CD4-positive, alpha-beta T cell (primary cell): ENCODE measurements at regions not wholly inside any gene's neighbourhood (a gene's known extent, or its start where the extent isn't known, plus 50 kb on each side); places are given as distances from the start of the nearest gene placed in this dataset.
A peak's percentile ranks its signal among the peaks of the same experiment; 100 is the strongest.

ENCODE experiments used
- ATAC-seq: fragments of 200-7000 bp; cut with Tn5 transposase; one replicate; pipeline ENCODE4 v1.10.0; 2022; ENCODE audit warnings: mild to moderate bottlenecking; ENCODE audit not compliant: poor library complexity
- CTCF ChIA-PET: fragments of 350-600 bp; sonication (Branson Sonifier 250); formaldehyde crosslinking; loops from one replicate; lab custom pipeline; 2021; ENCODE audit warnings: antibody characterized with exemption, inconsistent platforms; lab: Charles Lee
- POLR2A ChIA-PET: fragments of 350-600 bp; sonication (Branson Sonifier 250); formaldehyde crosslinking; loops from one replicate; lab custom pipeline; 2021; ENCODE audit warnings: antibody characterized with exemption, inconsistent platforms; lab: Charles Lee
- DNase-seq, 14 experiments: peaks; one replicate each; pipeline ENCODE4 v3.0.0-alpha.2; 2013 to 2020; ENCODE audit warnings: mixed read lengths in 2 of 14
- H3K27ac ChIP-seq, 2 donors: one replicate each; pipeline versions ENCODE4 v1.5.1 to v1.7.0; 2013; ENCODE audit warnings: low read length in 2 of 2, low read depth in 1 of 2, mild to moderate bottlenecking in 1 of 2
- H3K27me3 ChIP-seq, 2 experiments: 1 replicate in 1 of 2; 2 replicates in 1 of 2; pipeline versions ENCODE4 v1.6.1 to v1.7.0; 2013; ENCODE audit warnings: low read length in 2 of 2, control low read depth in 1 of 2, mild to moderate bottlenecking in 1 of 2, moderate library complexity in 1 of 2; ENCODE audit not compliant: insufficient read depth in 2 of 2, control insufficient read depth in 1 of 2
- H3K36me3 ChIP-seq: one replicate; pipeline ENCODE4 v1.6.1; 2013; ENCODE audit warnings: low read length, control low read depth; ENCODE audit not compliant: insufficient read depth
- H3K4me1 ChIP-seq: one replicate; pipeline ENCODE4 v1.6.1; 2013; ENCODE audit warnings: low read length, control low read depth; ENCODE audit not compliant: insufficient read depth
- H3K4me3 ChIP-seq: one replicate; pipeline ENCODE4 v1.5.1; 2013; ENCODE audit warnings: mild to moderate bottlenecking, low read length, moderate library complexity
- H3K9me3 ChIP-seq, 2 experiments: 1 replicate in 1 of 2; 2 replicates in 1 of 2; pipeline versions ENCODE4 v1.6.1 to v1.7.0; 2013; ENCODE audit warnings: low read length in 2 of 2, mild to moderate bottlenecking in 2 of 2, control low read depth in 1 of 2, moderate library complexity in 1 of 2; ENCODE audit not compliant: control insufficient read depth in 1 of 2, insufficient read depth in 1 of 2
- H3K27ac Mint-ChIP-seq: one replicate; pipeline ENCODE4 v1.8.0; 2020; ENCODE audit warnings: mixed read lengths
- H3K27me3 Mint-ChIP-seq: one replicate; pipeline ENCODE4 v1.8.0; 2021; ENCODE audit warnings: mixed read lengths
- H3K36me3 Mint-ChIP-seq: one replicate; pipeline ENCODE4 v1.8.0; 2021; ENCODE audit warnings: low read depth, mixed read lengths
- H3K4me1 Mint-ChIP-seq: one replicate; pipeline ENCODE4 v1.8.0; 2021; ENCODE audit warnings: low read depth, mixed read lengths
- H3K4me3 Mint-ChIP-seq: one replicate; pipeline ENCODE4 v1.8.0; 2020; ENCODE audit warnings: mild to moderate bottlenecking, mixed read lengths
- H3K9me3 Mint-ChIP-seq: one replicate; pipeline ENCODE4 v1.8.0; 2020; ENCODE audit warnings: mixed read lengths
- intact Hi-C, 2 experiments: fragments of 100-400 bp; cut with DNase I in 1 of 2; cut with micrococcal nuclease in 1 of 2; formaldehyde crosslinking; loops; one replicate each; pipeline versions ENCODE4 v1.15.1 to v1.9.0; 2023 to 2025; cut with DNase I, micrococcal nuclease
- TF ChIP-seq, protein P1 (sequence below): fragments of 200-600 bp; IDR thresholded peaks from one replicate; pipeline ENCODE4 v1.8.0; 2022; ENCODE audit warnings: antibody characterized with exemption, mild to moderate bottlenecking

DNA sequence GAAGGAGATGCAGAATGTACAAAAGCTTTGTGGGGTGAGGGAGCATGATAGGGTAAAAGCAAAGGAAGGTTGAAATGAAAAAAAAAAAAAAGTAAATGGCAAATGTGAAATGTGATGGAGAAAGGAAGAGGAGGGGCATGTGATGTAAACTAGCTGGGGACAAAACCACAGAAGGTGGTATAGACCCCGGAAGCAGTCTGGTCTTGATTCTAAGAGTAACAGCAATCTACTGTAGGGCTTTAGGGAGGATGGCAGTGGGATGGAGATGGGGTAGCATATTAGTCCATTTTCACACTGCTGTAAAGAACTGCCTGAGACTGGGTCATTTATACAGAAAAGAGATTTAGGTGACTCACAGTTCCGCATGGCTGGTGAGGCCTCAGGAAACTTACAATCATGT, 362.0 kb downstream of the SOCS6 start:
- Mint-ChIP-seq H3K4me3 (no peak overlapping the region), H3K27ac (peak overlapping the region; percentile 34), H3K27me3 (no peaks in the 10 kb centered on the region), H3K9me3 (peaks cover 8% of the 10 kb centered on the region), H3K36me3 (peaks cover 7% of the 10 kb centered on the region), H3K4me1 (peaks cover 13% of the 10 kb centered on the region)
- no peak overlapping the region for H3K27ac ChIP-seq
- peak in 1 of 14 experiments; percentile 47 for DNase-seq
- intact Hi-C loops: loop anchor here in 1 of 2 experiments (5.0 kb wide), 1 partner anchor 34 kb away; no protein-coding TSS in a partner anchor
- ATAC-seq: no peak
- H3K4me3 ChIP-seq: no peak overlapping the region
- POLR2A ChIA-PET: interaction anchor here (0.6 to 1.9 kb wide), 3 partner anchors 8 to 33 kb away, joined by 3 to 6 read pairs (median 6); no protein-coding TSS in a partner anchor
- peaks cover 0 to 8% of the 10 kb centered on the region in 2 experiments for H3K9me3 ChIP-seq
- H3K27me3 ChIP-seq: no peaks in the 10 kb centered on the region
- H3K4me1 ChIP-seq: peaks cover 5% of the 10 kb centered on the region
- no peaks in the 10 kb centered on the region for H3K36me3 ChIP-seq
- CTCF ChIA-PET: no interaction called here
- TF ChIP-seq, protein P1, sequence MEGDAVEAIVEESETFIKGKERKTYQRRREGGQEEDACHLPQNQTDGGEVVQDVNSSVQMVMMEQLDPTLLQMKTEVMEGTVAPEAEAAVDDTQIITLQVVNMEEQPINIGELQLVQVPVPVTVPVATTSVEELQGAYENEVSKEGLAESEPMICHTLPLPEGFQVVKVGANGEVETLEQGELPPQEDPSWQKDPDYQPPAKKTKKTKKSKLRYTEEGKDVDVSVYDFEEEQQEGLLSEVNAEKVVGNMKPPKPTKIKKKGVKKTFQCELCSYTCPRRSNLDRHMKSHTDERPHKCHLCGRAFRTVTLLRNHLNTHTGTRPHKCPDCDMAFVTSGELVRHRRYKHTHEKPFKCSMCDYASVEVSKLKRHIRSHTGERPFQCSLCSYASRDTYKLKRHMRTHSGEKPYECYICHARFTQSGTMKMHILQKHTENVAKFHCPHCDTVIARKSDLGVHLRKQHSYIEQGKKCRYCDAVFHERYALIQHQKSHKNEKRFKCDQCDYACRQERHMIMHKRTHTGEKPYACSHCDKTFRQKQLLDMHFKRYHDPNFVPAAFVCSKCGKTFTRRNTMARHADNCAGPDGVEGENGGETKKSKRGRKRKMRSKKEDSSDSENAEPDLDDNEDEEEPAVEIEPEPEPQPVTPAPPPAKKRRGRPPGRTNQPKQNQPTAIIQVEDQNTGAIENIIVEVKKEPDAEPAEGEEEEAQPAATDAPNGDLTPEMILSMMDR: no peak

DNA sequence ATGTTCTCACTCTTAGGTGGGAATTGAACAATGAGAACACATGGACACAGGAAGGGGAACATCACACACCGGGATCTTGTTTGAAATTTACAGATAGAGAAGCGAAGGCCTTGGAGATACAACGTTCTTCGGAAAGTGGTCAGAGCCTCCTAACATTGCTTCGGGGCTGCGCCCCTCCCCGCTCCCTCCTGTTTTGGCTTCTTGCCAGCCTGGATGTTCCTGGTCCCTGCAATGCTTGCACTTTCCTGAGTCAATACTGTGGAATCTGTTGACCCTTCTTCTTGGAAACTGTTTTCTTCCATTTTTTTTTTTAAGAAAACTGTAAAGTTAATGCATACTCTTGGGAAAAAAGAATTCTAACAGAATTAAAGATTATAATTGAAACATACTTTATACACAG, 360.8 kb downstream of the SOCS6 start:
- ChIA-PET POLR2A (interaction anchor here (0.9 to 1.3 kb wide), 2 partner anchors 9 to 10 kb away, joined by 3 to 6 read pairs; no protein-coding TSS in a partner anchor), CTCF (no interaction called here)
- H3K4me3 Mint-ChIP-seq: no peak overlapping the region
- Histone ChIP-seq H3K4me3 (no peak overlapping the region), H3K4me1 (peaks cover 5% of the 10 kb centered on the region), H3K36me3 (no peaks in the 10 kb centered on the region), H3K27ac (no peak overlapping the region), H3K9me3 (peaks cover 0 to 8% of the 10 kb centered on the region in 2 experiments), H3K27me3 (no peaks in the 10 kb centered on the region)
- TF ChIP-seq, protein P1: no peak
- peak overlapping the region; percentile 34 for H3K27ac Mint-ChIP-seq
- peaks cover 7% of the 10 kb centered on the region for H3K36me3 Mint-ChIP-seq
- ATAC-seq (no peak), DNase-seq (no peak)
- H3K4me1 Mint-ChIP-seq: peaks cover 13% of the 10 kb centered on the region
- no peaks in the 10 kb centered on the region for H3K27me3 Mint-ChIP-seq
- intact Hi-C loops: loop anchor here in 1 of 2 experiments (5.0 kb wide), 1 partner anchor 32 kb away; no protein-coding TSS in a partner anchor
- H3K9me3 Mint-ChIP-seq: peaks cover 11% of the 10 kb centered on the region

DNA sequence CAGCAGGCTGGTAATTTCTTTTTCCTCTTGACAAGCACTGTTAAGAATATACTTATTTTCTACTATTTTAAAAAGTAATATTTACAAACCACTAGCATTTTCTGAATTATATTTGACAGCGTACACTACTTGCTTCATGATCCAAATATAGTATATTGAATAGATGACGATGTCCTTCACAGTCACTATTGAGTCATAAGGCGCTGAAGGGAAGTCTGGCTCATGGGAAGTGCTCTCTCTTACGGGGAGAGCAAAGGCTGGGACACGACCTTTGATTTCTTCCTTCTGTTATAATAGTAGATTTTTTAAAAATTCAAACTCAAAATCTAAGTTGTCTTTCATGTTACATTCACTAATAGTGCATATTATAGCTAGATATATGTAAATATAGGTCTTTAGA, 357.1 kb downstream of the SOCS6 start:
- H3K4me1 Mint-ChIP-seq: peaks cover 18% of the 10 kb centered on the region
- H3K27me3 Mint-ChIP-seq: no peaks in the 10 kb centered on the region

More for the DNA sequence above, 357.1 kb downstream of the SOCS6 start:
- Mint-ChIP-seq H3K27ac (no peak overlapping the region), H3K9me3 (peaks cover 9% of the 10 kb centered on the region), H3K36me3 (peaks cover 5% of the 10 kb centered on the region), H3K4me3 (no peak overlapping the region)
- Histone ChIP-seq H3K27me3 (no peaks in the 10 kb centered on the region), H3K27ac (no peak overlapping the region), H3K4me3 (no peak overlapping the region), H3K36me3 (no peaks in the 10 kb centered on the region), H3K9me3 (peaks cover 0 to 8% of the 10 kb centered on the region in 2 experiments), H3K4me1 (peaks cover 8% of the 10 kb centered on the region)
- no peak for DNase-seq
- TF ChIP-seq, protein P1: no peak
- POLR2A ChIA-PET: no interaction called here
- CTCF ChIA-PET: no interaction called here
- intact Hi-C loops: no loop called here
- ATAC-seq: no peak
